GM18870 (cell line): ENCODE measurements at regions not wholly inside any gene's neighbourhood (a gene's known extent, or its start where the extent isn't known, plus 50 kb on each side); places are given as distances from the start of the nearest gene placed in this dataset.
A peak's percentile ranks its signal among the peaks of the same experiment; 100 is the strongest.
"Not testable (repeated sequence)": the region's sequence is repeated elsewhere in the genome, so short reads cannot be mapped to it uniquely, and the experiment has no call there.

Source experiments
- ATAC-seq: cut with Tn5 transposase; IDR thresholded peaks from one replicate; pipeline ENCODE4 v1.9.1; 2021; ENCODE audit warnings: moderate library complexity; ENCODE audit not compliant: unreplicated experiment

GRCh38 chr5:125950012-125950615, 473.1 kb upstream of the GRAMD2B start:
- no peak for ATAC-seq

GRCh38 chr5:125961150-125961549, 462.1 kb upstream of the GRAMD2B start:
- peak; percentile 100 for ATAC-seq

GRCh38 chr5:125965577-125965976, 457.6 kb upstream of the GRAMD2B start:
- no peak for ATAC-seq

GRCh38 chr5:125967576-125967975, 455.6 kb upstream of the GRAMD2B start:
- no peak for ATAC-seq

GRCh38 chr5:125969011-125969813, 454.0 kb upstream of the GRAMD2B start:
- ATAC-seq = no peak

GRCh38 chr5:125969814-125970171, 453.4 kb upstream of the GRAMD2B start:
- ATAC-seq = no peak

- ATAC-seq = no peak
Observed at GRCh38 chr5:125970631-125971307, 452.4 kb upstream of the GRAMD2B start.

GRCh38 chr5:125972706-125973105, 450.5 kb upstream of the GRAMD2B start:
- no peak for ATAC-seq

- no peak for ATAC-seq
Observed at GRCh38 chr5:125974679-125975078, 448.5 kb upstream of the GRAMD2B start.

- no peak for ATAC-seq
Observed at GRCh38 chr5:125976421-125977000, 446.7 kb upstream of the GRAMD2B start.

GRCh38 chr5:125978015-125978414, 445.2 kb upstream of the GRAMD2B start:
- no peak for ATAC-seq

GRCh38 chr5:125979636-125980035, 443.6 kb upstream of the GRAMD2B start:
- ATAC-seq = no peak

GRCh38 chr5:125981016-125981415, 442.2 kb upstream of the GRAMD2B start:
- no peak for ATAC-seq

- no peak for ATAC-seq
Observed at GRCh38 chr5:125987677-125988255, 435.4 kb upstream of the GRAMD2B start.

- ATAC-seq = no peak
Observed at GRCh38 chr5:125992050-125992449, 431.2 kb upstream of the GRAMD2B start.

- not testable (repeated sequence) for ATAC-seq
Observed at GRCh38 chr5:125999271-126000030, 423.8 kb upstream of the GRAMD2B start.

- no peak for ATAC-seq
Observed at GRCh38 chr5:126000507-126000906, 422.7 kb upstream of the GRAMD2B start.

- ATAC-seq = no peak
Observed at GRCh38 chr5:126002222-126002897, 420.8 kb upstream of the GRAMD2B start.

- no peak for ATAC-seq
Observed at GRCh38 chr5:126003309-126003708, 419.9 kb upstream of the GRAMD2B start.

- ATAC-seq = no peak
Observed at GRCh38 chr5:126004636-126005035, 418.6 kb upstream of the GRAMD2B start.
